ENCODE measurements at regions not wholly inside any gene's neighbourhood (a gene's known extent, or its start where the extent isn't known, plus 50 kb on each side); places are given as distances from the start of the nearest gene placed in this dataset.

- CTCF ChIA-PET (ENCODE audit: partially characterized antibody) = interaction anchor here (3.7 kb wide), 1 partner anchor 8 kb away, joined by 35 read pairs; no protein-coding TSS in a partner anchor
- Histone ChIP-seq H3K79me2 (ENCODE audit: control insufficient read depth in 1 of 2, insufficient read depth in 2 of 2, low read length in 2 of 2) (no peaks in the 10 kb centered on the region), H2AK5ac (ENCODE audit: low read depth, low read length) (no peak overlapping the region), H2BK12ac (ENCODE audit: low read depth, low read length) (no peak overlapping the region), H3K14ac (ENCODE audit: insufficient read length) (no peak overlapping the region), H3K18ac (ENCODE audit: extremely low read depth, low read length) (no peak overlapping the region), H3K4me3 (ENCODE audit: extremely low read depth in 1 of 4, insufficient read depth in 2 of 4, low read depth in 3 of 4, low read length in 4 of 4) (no peak overlapping the region), H3K9me3 (ENCODE audit: insufficient read depth in 2 of 2, low read depth in 1 of 2, low read length in 1 of 2) (no peaks in the 10 kb centered on the region), H2BK120ac (replicated peaks; ENCODE audit: low read depth, low read length) (no peak overlapping the region), H3K4ac (replicated peaks; ENCODE audit: insufficient read length, low read depth, low read length) (no peak overlapping the region), H3K4me2 (ENCODE audit: insufficient read depth in 1 of 2, low read depth in 2 of 2, low read length in 2 of 2) (no peak overlapping the region), H3K23me2 (ENCODE audit: low read depth, low read length) (peaks cover 10% of the 10 kb centered on the region; the same call in 1 of the 2 replicates), H4K91ac (replicated peaks; ENCODE audit: insufficient read length, low read length) (no peak overlapping the region), H3K27me3 (replicated peaks in 1 of 4; ENCODE audit: control insufficient read depth in 3 of 4, extremely low read depth in 1 of 4, insufficient read depth in 3 of 4, low read length in 3 of 4) (no peaks in the 10 kb centered on the region; a peak in 1 of 7 replicates), H2BK20ac (ENCODE audit: low read length) (no peak overlapping the region), H3K27ac (ENCODE audit: low read depth, low read length) (no peak overlapping the region), H4K20me1 (replicated peaks in 1 of 2; ENCODE audit: control insufficient read depth in 1 of 2, insufficient read depth in 2 of 2, low read length in 2 of 2) (no peaks in the 10 kb centered on the region), H2AFZ (ENCODE audit: low read length) (no peak overlapping the region), H3K23ac (ENCODE audit: insufficient read length) (no peak overlapping the region), H3K56ac (replicated peaks; ENCODE audit: insufficient read length, low read depth, low read length) (no peak overlapping the region), H2BK5ac (ENCODE audit: low read depth, low read length) (no peak overlapping the region), H3K36me3 (ENCODE audit: control insufficient read depth in 2 of 4, insufficient read depth in 4 of 4, low read length in 3 of 4) (no peaks in the 10 kb centered on the region), H3K4me1 (replicated peaks in 1 of 4; ENCODE audit: control insufficient read depth in 3 of 4, insufficient read depth in 4 of 4, low read length in 3 of 4) (peaks cover 0 to 2% (median 1%) of the 10 kb centered on the region in 4 experiments; a peak in 3 of 7 replicates), H3K9ac (replicated peaks in 1 of 4; ENCODE audit: extremely low read depth in 1 of 4, low read depth in 3 of 4, low read length in 3 of 4) (no peak overlapping the region), H4K8ac (ENCODE audit: extremely low read depth, insufficient read depth, low read length) (no peak overlapping the region), H3K79me1 (ENCODE audit: low read depth, low read length) (no peaks in the 10 kb centered on the region; the same call in 1 of the 2 replicates), H2BK15ac (ENCODE audit: low read length) (no peak overlapping the region), H4K5ac (ENCODE audit: insufficient read length, low read depth, low read length) (no peak overlapping the region)
- POLR2A ChIA-PET (ENCODE audit: partially characterized antibody) = no interaction called here
- FAIRE-seq (no peak), DNase-seq (ENCODE audit: low read depth in 1 of 2, low spot score in 2 of 2) (no peak)
- no peak for TF ChIP-seq CREB1 (IDR thresholded peaks at IDR 0.05)
- no peak for TF ChIP-seq SIRT6 (IDR thresholded peaks at IDR 0.05; ENCODE audit: low read length)
- no peak for TF ChIP-seq HDAC2 (IDR thresholded peaks at IDR 0.05; ENCODE audit: borderline replicate concordance in 1 of 2, low read depth in 2 of 2, low read length in 2 of 2)
- TF ChIP-seq RBBP5 (IDR thresholded peaks at IDR 0.05; ENCODE audit: borderline replicate concordance, low read depth, low read length) = no peak
- no peak for TF ChIP-seq NANOG (IDR thresholded peaks at IDR 0.05; ENCODE audit: insufficient read depth, low read depth, low read length, poor library complexity, severe bottlenecking)
- no peak for TF ChIP-seq SP4 (IDR thresholded peaks at IDR 0.05; ENCODE audit: low read length)
- TF ChIP-seq RFX5 (IDR thresholded peaks at IDR 0.05; ENCODE audit: borderline replicate concordance, low read depth, low read length) = no peak
- no peak for TF ChIP-seq E2F6 (IDR thresholded peaks at IDR 0.05)
- no peak for TF ChIP-seq HDAC6 (IDR thresholded peaks at IDR 0.05; ENCODE audit: low read depth, low read length)
- TF ChIP-seq SIX5 (IDR thresholded peaks at IDR 0.05; ENCODE audit: low read depth, low read length) = no peak
- no peak for TF ChIP-seq KDM5A (IDR thresholded peaks at IDR 0.05; ENCODE audit: low read length)
- no peak for TF ChIP-seq SP2 (IDR thresholded peaks at IDR 0.05; ENCODE audit: low read length)
- no peak for TF ChIP-seq SIN3A (conservative IDR thresholded peaks at IDR 0.05 in 1 of 2, IDR thresholded peaks at IDR 0.05 in 1 of 2; ENCODE audit: low read depth in 1 of 2, low read length in 2 of 2)
Observed at GRCh38 chr12:118706437-118706836, 274.9 kb upstream of the SRRM4 start.
